ENCODE measurements at regions not wholly inside any gene's neighbourhood (a gene's known extent, or its start where the extent isn't known, plus 50 kb on each side); places are given as distances from the start of the nearest gene placed in this dataset.
"Not testable (repeated sequence)": the region's sequence is repeated elsewhere in the genome, so short reads cannot be mapped to it uniquely, and the experiment has no call there.

DNA sequence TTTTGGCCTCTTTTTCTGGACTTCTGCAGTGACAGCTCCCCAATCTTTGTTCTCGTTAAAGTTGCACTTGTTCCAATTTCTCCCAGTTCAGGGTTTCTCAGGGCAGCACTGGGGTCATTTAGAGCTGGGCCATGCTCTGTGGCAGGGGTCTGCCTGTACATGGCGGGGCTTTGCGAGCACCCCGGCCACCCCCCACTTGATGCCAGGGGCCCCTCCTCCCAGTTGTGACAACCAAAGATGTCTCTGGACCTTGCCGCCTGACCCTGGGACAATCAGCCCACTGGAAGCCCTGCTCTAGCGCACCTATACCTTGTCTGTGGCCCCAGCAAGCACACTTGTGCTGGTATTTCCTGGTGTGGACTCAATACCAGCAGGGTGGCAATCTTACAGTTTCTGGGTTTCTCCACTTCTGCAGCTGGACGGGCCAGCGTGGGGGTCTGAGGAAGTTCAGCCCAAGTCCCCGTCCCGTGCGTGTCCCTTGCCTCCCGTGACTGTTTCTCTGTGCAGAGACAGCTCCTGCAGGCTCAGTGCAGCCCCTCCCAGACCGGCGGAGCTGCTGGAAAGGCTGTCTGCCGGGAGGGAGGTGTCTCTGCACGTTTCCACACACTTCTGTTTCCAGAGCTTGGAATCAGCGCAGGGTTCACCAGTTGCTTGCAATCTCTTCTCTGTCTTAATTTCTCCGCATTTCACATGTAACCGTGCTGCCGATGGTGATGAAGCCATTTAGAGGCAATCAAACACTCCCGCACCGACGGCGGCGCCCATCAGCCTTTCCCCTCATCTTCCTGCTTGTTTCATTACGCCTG, 1328.9 kb downstream of the BRD1 start:
- no peak for DNase-seq

DNA sequence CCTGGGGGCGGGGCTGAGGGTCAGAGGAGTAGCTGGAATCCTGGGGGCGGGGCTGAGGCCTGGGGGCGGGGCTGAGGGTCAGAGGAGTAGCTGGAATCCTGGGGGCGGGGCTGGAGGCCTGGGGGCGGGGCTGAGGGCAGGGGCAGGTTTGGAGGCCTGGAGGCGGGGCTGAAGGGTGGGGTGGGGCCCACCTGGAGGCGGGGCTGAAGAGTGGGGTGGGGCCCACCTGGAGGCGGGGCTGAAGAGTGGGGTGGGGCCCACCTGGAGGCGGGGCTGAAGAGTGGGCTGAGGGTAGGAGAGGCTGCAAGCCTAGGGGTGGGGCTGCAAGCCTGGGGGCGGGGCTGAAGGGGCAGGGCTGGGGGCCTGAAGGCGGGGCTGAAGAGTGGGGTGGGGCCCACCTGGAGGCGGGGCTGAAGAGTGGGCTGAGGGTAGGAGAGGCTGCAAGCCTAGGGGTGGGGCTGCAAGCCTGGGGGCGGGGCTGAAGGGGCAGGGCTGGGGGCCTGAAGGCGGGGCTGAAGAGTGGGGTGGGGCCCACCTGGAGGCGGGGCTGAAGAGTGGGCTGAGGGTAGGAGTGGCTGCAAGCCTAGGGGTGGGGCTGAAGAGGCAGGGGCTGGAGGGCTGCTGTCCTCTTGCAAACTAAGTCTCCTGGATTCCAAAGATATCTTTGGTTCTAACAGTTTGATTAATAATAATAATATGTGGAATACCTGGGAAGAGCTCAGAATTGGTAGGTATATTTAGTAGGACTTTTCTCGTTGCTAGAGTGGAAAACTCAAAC, 1329.7 kb downstream of the BRD1 start:
- DNase-seq = not testable (repeated sequence)

DNA sequence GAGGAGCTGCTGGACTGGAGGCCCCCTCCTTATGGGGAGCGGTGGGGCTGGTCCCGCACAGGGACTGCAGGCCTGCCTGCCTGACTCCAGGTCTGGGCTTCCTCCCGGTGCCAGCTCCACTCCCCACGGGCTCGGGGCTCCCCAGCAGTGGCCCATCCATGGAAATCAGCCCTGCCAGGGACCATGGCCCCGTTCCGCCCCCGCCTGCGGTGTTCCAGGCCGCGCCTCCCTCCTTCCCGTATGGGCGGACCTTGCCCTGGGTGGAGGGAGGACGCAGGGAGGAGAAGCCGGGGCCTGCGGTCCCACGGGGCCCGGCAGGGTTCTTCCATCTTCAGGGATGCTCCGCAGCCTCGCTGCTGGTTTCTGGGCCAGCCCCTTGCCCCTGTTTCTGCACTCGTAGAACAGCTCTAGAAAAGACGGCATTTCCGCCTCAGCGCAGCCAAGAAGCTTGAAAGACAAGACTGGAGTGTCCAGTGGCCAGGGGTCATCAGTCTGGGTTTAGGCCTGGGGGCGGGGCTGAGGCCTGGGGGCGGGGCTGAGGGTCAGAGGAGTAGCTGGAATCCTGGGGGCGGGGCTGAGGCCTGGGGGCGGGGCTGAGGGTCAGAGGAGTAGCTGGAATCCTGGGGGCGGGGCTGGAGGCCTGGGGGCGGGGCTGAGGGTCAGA, 1330.6 kb downstream of the BRD1 start:
- no peak for DNase-seq

DNA sequence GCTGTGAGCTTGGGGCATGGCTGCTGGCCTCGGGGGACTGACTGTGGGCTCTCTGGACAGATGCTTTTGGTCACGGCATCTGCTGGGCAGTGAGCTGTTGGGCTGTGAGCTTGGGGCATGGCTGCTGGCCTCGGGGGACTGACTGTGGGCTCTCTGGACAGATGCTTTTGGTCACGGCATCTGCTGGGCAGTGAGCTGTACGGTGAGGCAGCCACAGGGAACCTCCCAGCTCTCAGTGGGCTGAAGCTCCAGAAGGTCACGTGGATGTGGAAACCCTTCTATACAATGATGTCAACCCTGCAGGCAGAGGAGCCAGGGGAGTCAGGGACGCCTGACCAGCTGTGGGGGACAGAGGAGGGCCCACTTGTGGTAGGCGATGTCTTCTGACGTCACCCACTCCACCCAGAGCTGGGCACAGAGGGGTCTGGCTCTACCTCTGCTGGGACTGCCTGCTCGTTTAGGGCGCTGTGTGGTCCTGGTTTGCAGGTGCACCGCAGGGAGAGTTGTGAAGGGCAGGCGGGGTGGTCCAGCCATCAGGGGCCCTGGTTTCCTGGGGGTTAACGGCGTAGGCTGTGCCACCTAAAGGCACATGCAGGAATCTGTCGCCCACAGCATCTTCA, 1331.3 kb downstream of the BRD1 start:
- no peak for DNase-seq

DNA sequence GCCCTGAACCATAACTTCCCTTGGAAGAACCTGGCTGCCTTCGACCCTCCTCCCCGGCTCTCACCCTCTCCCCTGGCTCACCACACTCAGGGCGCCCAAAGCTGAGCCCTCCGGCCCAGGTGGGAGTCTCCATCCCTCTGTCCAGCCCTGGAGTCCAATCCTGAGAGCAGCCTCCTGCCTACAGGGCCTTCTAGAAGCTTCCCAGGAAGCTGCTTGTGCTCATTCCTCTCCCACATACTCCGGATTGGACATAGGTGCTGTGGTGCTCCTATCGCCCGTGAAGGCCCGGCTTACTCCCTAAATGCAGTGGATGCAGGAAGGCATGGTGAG, 1332.0 kb downstream of the BRD1 start:
- no peak for DNase-seq

DNA sequence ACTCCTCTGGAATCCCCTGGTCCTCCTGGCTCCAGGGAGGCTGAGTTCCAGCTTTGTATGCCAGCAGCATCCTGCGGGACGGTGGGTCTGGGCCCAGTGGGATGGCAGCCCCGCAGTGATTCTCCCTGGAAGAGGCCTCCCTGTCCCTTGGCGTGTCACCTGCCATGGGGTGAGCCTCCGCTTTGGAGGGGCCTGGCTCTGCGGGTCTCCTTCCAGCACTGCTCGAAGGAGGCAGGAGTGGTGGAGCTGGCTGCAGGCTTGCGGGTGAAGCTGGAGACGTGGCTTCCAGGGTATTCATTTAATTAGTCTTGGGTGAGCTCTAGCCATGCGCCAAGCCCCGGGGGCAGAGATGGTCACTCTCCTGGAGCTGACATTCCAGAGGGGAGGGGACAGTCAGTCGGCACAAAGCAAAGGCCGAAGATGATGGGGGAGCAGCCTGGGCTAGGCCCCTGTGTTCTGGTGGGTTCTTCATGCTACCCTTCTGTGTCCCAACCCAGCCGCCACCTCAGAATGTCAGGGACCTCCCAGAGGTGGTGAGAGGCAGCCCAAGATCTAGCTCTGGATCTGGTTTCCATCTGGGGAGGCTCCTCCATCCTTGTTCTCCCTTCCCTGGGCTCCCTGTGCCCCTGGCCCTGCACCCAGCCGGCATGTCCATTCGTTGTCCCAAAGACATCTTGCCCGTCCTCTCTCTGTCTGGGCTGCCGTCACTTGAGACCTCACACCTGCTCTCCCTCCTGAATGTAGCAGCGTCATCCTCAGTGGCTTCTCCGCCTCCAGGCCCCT, 1332.5 kb downstream of the BRD1 start:
- DNase-seq = no peak

DNA sequence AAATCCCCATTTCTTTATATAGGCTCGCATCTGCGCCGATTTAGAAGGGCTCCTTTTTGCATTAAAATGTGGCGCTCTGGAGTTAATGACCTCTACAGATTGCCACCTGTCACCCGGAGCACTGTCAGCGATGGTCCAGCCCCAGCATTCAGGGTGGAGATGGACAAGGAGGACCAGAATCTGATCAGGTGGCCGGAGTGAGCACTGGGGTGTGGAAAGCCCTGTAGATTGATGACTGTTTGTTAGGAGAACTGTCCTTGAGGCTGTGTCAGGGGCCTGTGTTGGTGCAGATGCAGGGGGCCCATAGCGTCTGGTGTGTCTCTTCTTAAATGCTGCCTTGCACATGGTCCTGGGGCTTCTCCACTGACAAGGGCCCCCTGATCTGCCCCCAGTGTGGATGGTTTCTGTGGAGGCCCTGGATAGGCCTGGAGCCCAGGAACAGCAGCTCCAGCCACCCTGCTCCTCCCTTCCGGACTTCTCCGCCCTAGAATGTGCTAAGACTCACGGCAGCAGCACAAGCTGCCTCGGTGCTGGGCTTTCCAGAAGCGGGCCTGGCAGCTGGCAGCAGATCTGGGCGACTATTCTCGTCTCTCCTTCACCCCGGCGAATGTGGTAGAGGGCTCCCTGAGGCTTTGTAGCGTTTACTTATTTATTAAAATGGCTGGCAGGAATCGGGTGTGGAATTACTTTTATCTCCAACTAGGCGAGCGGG, 1333.3 kb downstream of the BRD1 start:
- DNase-seq = no peak

DNA sequence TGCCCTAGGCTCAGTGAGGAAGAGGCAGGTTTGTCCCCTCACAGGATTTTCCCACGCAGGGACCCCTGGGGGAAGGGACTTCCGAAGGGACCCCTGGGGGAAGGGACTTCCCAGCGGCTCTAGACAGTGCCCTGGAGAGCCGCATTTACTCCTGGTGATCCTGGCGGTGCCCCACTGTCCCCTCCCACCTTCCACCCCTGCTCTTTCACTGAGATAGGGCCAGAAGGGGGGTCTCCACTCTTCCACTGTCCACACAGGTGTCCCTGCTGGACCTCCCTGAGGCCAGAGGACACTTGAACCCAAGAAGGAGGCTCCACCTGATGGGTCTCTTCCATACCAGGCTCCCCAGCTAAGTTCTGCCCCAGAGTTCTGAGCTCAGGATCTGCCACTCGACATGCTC, 1333.9 kb downstream of the BRD1 start:
- no peak for DNase-seq

DNA sequence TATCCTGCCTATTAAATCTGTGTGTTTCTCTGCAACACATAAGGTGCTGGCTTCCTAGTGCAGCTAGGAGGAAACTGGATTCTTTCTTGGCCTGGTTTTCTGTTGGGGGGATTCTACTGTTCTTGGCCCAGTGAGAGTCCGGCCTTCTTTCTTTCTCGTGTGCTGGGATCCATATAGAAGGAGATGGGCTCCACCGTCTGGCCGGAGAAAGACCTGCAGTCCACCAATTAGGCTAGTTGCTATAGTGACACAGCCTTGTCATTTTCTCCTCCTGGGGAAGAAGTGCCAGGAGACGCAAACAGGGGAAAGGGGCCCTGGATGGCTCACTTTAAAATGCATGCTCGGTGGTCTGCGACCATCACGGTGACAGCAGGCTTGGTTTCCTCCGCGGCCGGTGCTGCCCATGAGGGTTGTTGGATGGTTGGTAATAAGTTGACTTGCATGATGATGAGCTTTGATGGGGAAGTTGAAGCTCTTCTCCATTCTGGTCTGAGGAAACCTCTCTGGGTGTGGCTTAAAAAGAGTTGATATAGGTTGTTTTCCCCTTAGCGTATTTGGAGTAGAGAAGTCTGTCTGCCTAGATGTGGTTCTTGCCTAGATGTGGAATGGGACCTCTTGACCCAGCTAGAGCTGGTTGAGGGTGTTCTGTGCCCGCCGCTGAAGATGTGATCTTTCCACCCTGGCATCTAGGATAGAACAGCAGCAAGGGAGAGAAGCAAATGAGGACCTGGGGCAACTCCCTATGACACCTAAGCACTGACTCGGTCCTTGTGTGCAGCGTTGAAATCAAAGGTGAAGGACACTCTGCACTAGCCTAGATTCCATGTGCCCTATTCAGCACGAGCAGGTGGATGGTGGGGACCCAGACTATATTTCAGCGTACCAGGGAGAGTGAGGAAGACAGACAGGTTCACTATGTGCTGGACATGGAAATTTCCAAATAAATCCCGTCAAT, 1335.0 kb downstream of the BRD1 start:
- peak; percentile 50 to 59 for DNase-seq

DNA sequence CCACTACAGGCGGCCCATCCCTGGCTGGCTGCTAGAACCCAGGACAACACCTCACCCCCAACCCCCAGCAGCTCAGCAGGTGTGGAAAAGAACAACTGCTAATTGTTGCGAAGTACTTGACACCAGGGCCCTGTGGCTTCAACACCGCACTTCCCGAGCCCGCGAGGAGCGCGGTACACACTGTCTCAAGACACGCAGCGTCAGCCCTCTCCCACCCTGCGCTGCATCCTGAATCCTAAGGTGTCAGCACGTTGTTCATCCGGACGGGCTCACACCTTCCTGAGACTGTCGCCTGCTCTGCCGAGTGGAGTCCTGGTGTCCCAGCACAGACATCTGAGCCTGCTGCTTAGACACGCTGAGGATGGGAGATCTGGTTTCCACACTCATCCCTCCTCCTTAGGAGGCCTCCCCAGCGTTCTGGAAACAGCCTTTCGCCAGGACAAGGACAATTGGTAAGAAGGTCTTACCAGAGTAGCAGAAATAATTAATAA, 1336.2 kb downstream of the BRD1 start:
- no peak for DNase-seq

DNA sequence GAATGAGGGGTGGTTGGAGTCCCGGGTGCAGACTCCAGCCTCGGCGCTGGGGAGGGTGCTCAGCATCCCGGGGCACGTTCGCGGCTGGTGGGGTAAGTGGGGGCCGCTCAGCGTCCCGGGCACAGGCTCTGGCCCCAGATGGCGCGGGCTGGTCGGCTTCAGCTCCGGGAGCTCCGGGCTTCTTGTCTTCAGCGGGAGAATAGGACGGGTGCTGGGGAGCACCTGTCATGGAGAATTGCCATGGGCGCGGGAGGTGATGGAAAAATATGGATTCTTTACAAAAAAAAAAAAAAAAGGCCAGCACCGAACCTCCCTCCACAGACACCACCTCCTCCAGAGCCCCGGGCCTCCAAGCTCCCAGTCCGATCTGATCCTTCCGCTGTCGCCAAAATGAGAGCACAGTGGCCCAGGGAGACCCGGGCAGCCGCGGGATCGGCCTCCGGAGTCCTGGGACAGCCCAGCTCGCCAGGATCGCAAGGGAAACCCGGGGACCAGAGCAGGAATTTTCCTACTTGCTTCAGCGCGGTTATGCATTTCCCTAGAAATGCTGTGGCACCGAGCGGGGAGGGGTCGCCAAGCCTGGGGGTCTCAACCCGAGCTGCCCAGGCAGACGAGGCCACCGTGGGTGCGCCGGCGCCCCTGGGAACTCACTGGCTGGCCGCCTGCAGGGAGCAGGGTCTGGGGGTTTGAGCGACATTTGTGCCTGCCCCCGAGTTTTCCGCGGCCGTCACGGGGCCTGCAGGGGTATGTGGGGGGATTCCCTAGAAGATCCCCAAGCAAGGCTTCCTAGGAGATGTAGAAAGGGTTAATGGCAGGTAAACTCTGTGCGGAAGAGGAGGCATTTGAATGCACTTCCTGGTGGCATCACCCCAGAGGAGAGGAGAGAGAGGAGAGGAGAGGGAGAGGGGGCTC, 1336.9 kb downstream of the BRD1 start:
- no peak for DNase-seq

DNA sequence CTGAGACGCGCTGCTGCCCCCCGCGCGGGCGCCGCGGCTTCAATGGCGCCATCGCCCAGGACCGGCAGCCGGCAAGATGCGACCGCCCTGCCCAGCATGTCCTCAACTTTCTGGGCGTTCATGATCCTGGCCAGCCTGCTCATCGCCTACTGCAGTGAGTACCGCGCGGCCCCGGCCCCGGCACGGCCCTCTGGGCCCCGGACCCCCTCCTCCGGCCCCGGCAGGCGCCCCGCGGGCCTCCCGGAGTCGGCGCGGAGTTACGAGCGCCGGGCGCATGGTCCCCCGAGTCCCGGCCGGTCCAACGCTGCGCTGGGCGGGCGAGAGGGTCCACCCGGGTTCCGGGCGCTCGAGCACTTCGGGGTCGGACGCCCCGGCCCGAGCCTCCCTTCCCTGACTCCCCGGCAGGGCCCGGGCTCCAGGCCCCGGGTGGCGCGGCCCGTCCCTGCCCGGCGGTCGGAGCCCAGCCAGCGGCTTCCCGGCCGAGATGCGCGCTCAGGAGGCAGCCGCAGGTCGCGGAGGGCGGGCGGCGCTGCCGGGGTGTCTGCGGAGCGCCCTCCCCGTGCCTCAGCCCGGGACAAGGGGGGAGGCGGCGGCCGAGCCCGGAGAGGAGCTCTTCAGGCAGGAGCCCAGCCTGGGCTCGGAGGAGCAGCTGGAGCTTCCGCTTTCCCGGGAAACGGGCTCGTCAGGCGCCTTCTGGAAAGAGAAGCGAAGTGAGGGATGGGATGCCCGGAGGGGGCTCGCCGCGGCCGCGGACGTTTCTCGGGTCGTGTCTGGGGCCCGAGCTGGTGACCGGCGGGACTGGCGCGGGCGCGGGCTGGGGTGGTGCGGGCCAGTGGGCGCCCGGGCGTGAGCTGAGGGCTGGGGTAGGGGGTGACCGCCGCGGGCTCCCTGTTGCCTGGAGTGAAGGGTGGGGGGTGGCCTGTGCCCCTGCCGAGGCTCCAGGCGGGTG, 1337.8 kb downstream of the BRD1 start:
- no peak for DNase-seq

DNA sequence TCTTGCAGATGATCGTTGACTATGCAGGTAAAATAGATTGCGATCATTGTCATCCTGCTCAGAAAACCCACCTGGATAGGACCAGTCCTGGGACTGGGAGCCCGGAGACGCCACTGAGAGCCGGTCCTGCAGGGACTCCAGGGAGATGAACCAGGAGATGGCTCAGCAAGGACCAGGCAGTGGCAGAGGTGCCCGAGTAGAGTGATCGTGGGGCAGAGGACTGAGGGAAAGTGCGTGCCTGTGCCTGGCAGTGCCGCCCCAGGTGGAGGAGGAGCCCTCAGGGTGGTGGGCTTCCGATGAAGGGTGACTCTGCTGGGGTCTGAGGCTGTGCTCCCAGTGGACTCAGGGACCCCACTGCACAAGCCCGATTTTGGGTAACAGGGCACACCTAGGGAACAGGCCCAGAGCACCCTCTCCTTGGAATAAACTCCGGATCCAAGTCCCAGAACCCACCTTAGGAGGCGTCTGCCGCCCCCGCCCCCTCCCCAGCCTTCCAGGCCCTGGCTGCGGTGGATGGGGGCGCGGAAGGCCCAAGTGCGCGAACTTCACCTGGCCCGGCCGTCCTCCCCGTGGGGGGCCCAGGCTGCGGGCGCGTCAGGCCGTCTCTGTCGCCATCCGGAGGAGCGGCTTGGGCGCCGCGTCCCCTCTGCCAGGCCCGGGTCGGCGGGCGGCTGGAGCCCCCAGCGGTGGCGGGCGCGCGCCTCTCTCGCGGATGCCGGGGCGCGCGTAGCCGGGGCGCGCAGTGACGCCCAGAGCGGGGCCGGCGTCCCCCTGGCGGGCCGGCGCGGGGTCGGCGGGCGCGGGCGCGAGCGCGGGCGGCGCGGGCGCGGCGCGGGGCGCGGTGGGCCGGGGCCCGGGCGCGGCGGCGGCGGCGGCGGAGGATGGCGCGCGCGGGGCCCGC, 1338.8 kb downstream of the BRD1 start:
- DNase-seq = no peak

DNA sequence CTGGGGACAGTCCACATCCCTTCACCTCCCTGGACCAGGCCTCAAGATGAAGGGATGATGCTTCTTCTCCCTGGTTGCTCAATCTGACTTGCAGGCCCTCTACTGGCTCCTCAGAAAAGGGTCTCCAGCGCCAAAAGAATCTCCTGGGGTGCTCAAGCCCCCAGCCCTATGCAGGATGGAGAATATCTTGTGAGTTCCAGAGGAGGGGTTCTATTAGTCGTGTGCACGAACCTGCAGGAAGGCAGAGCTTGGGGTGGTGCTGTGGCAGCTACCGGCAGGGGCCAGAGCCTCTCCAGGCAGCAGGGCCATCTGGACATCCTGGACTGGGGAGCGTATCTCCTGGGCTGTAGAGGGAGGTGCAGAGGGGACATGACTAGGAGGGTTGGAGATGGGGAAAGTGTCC, 1339.5 kb downstream of the BRD1 start:
- DNase-seq = no peak

DNA sequence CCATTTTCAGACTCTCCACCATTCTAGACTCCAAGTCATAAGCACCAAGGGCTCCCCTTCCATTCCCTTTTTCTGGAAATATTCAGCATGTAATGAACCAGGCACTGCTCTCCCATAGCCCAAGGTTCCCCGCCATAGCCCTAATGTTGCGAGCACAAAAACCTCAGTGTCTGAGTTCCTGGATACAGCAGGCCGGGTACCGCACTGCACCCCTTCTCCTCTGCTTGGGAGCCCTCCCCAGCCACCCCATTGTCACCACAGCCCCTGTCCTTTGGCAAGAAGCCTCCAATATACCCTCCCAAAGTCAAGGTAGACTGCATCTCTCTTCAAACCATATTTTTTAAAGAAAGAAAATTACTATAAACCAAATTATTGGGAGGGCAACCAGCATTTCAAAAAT, 1341.1 kb downstream of the BRD1 start:
- DNase-seq = no peak

DNA sequence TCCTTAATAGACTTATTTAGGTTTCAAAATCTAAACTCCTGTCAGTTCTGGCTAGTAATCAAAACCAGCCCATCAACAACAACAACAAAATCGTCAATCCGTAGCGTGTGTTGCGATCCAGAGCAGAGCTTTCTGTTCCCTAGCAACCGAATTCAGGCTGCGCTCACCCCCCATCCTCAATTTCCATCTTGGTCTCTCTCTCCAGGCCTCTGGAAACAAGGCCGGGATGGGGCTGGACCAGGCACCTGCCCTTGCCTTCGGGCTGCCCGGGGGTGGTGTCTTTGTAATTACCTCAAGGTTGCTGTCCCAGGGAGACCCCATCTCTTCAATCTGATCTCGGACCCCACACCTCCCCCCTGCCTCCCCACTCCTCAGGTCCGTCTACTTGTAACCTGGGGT, 1341.5 kb downstream of the BRD1 start:
- DNase-seq = no peak

Data from activated T-cell treated with anti-CD3 and anti-CD28 coated beads, Interleukin-2, amount 50 U/mL, for 48 hours (primary cell).